ENCODE measurements at regions not wholly inside any gene's neighbourhood (a gene's known extent, or its start where the extent isn't known, plus 50 kb on each side); places are given as distances from the start of the nearest gene placed in this dataset.

DNA sequence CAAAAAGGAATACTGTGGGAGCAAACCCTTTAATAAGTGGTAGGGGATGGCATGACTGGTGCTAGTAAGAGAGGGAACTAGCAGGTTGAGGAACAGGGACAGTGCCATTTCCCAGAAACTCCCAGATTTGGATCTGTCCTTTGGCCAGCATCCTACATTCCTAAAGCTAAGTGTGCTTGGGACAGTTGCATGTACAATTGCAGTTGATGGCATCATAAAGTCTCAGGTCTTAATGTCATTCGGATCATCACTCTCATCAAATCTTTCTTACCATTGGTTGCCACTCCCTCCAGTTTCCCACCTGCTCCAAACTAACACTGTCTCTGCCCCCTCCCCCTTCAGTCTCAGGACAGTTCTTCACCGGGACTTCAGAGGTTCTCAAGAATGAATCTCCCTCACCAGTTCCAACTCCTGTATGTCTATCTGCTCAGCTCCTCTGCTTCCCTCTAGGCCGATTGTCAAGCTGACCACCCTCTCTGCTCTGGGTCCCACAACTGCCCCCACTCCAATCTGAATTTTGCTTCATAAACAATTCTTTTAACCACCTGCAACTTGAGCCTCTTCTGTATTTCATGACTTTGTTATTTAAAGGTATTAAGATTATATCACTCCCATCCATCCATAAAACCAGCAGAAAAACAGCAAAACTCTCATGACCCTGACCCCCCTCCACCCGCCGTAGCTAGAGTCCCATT, 260.8 kb downstream of the CGGBP1 start:
- TF ChIP-seq, protein P1, sequence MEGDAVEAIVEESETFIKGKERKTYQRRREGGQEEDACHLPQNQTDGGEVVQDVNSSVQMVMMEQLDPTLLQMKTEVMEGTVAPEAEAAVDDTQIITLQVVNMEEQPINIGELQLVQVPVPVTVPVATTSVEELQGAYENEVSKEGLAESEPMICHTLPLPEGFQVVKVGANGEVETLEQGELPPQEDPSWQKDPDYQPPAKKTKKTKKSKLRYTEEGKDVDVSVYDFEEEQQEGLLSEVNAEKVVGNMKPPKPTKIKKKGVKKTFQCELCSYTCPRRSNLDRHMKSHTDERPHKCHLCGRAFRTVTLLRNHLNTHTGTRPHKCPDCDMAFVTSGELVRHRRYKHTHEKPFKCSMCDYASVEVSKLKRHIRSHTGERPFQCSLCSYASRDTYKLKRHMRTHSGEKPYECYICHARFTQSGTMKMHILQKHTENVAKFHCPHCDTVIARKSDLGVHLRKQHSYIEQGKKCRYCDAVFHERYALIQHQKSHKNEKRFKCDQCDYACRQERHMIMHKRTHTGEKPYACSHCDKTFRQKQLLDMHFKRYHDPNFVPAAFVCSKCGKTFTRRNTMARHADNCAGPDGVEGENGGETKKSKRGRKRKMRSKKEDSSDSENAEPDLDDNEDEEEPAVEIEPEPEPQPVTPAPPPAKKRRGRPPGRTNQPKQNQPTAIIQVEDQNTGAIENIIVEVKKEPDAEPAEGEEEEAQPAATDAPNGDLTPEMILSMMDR (conservative IDR thresholded peaks at IDR 0.05; ENCODE audit: low read depth, low read length), result no peak
- TF ChIP-seq EZH2 (IDR thresholded peaks at IDR 0.05; ENCODE audit: borderline replicate concordance, low read depth, low read length, poor library complexity, severe bottlenecking), result no peak
